ENCODE measurements at regions not wholly inside any gene's neighbourhood (a gene's known extent, or its start where the extent isn't known, plus 50 kb on each side); places are given as distances from the start of the nearest gene placed in this dataset.

- TF ChIP-seq ZNF121 (tag by site-specific recombination; IDR thresholded peaks at IDR 0.05), result no peak
- TF ChIP-seq ZNF366 (tag by site-specific recombination; conservative IDR thresholded peaks at IDR 0.05), result no peak
- no peak for TF ChIP-seq GLI4 (tag by site-specific recombination; IDR thresholded peaks at IDR 0.05)
- TF ChIP-seq ZIC2 (tag by site-specific recombination; IDR thresholded peaks at IDR 0.05), result no peak
- TF ChIP-seq GLI2 (tag by site-specific recombination; IDR thresholded peaks at IDR 0.05; ENCODE audit: borderline replicate concordance, low read depth), result no peak
- no peak for TF ChIP-seq GLIS1 (tag by site-specific recombination; IDR thresholded peaks at IDR 0.05)
- TF ChIP-seq ZBTB49 (tag by site-specific recombination; IDR thresholded peaks at IDR 0.05; ENCODE audit: low read depth), result no peak
- TF ChIP-seq ZBTB7A (tag by site-specific recombination; IDR thresholded peaks at IDR 0.05; ENCODE audit: low read depth), result no peak
- TF ChIP-seq ZNF341 (tag by site-specific recombination; IDR thresholded peaks at IDR 0.05; ENCODE audit: low read depth), result no peak
- no peak for TF ChIP-seq ZSCAN23 (tag by site-specific recombination; IDR thresholded peaks at IDR 0.05)
- TF ChIP-seq ZNF513 (tag by site-specific recombination; IDR thresholded peaks at IDR 0.05), result no peak
- TF ChIP-seq TRIM28 (IDR thresholded peaks at IDR 0.05; ENCODE audit: borderline replicate concordance, low read length), result peak; percentile 83
- TF ChIP-seq ZNF670 (tag by site-specific recombination; IDR thresholded peaks at IDR 0.05; ENCODE audit: low read depth), result no peak
- no peak for TF ChIP-seq ZNF777 (tag by site-specific recombination; IDR thresholded peaks at IDR 0.05; ENCODE audit: borderline replicate concordance)
- TF ChIP-seq SALL2 (tag by site-specific recombination; IDR thresholded peaks at IDR 0.05; ENCODE audit: borderline replicate concordance), result no peak
- no peak for TF ChIP-seq KLF9 (tag by site-specific recombination; IDR thresholded peaks at IDR 0.05; ENCODE audit: low read depth)
- no peak for TF ChIP-seq ZNF350 (tag by site-specific recombination; IDR thresholded peaks at IDR 0.05)
- TF ChIP-seq ZNF37A (tag by site-specific recombination; IDR thresholded peaks at IDR 0.05), result no peak
- TF ChIP-seq ZNF791 (tag by site-specific recombination; IDR thresholded peaks at IDR 0.05), result peak; percentile 88; the same call in 1 of the 2 replicates
These were observed 428.7 kb downstream of the NFIB start (continued) for GRCh38 chr9:13885258-13885657.

GRCh38 chr9:13879981-13880380, 434.0 kb downstream of the NFIB start:
- Histone ChIP-seq H3K9me3 (ENCODE audit: control insufficient read depth, insufficient read depth, low read depth, low read length) (no peaks in the 10 kb centered on the region), H3K36me3 (ENCODE audit: control insufficient read depth in 2 of 2, insufficient read depth in 1 of 2, low read length in 2 of 2) (no peaks in the 10 kb centered on the region), H3K4me3 (ENCODE audit: low read depth, low read length) (no peak overlapping the region), H3K27ac (ENCODE audit: extremely low read depth, low read depth, low read length) (no peak overlapping the region), H3K4me1 (ENCODE audit: control insufficient read depth, insufficient read depth, low read length) (no peaks in the 10 kb centered on the region)
- POLR2A ChIA-PET, result no interaction called here
- CTCF ChIA-PET, result no interaction called here
- TF ChIP-seq ZNF2 (tag by site-specific recombination; IDR thresholded peaks at IDR 0.05) (no peak), ZNF704 (tag by site-specific recombination; IDR thresholded peaks at IDR 0.05) (no peak), ZNF26 (tag by site-specific recombination; IDR thresholded peaks at IDR 0.05) (no peak), ZBTB48 (tag by site-specific recombination; IDR thresholded peaks at IDR 0.05) (no peak), ZNF350 (tag by site-specific recombination; IDR thresholded peaks at IDR 0.05) (no peak), PATZ1 (tag by site-specific recombination; IDR thresholded peaks at IDR 0.05) (no peak), ZXDB (tag by site-specific recombination; IDR thresholded peaks at IDR 0.05) (no peak), ZNF510 (tag by site-specific recombination; IDR thresholded peaks at IDR 0.05; ENCODE audit: insufficient replicate concordance) (no peak), SCRT1 (tag by site-specific recombination; IDR thresholded peaks at IDR 0.05; ENCODE audit: borderline replicate concordance) (no peak), ZFP69B (tag by site-specific recombination; IDR thresholded peaks at IDR 0.05) (no peak), ZNF114 (tag by site-specific recombination; IDR thresholded peaks at IDR 0.05) (no peak), ZNF792 (tag by site-specific recombination; IDR thresholded peaks at IDR 0.05) (no peak)

Data from HEK293 (cell line).